A673 (cell line): ENCODE measurements at regions not wholly inside any gene's neighbourhood (a gene's known extent, or its start where the extent isn't known, plus 50 kb on each side); places are given as distances from the start of the nearest gene placed in this dataset.

Source experiments
- BruUV-seq: library from RNA; stranded (reverse); fragments of 400-500 nt; replicated peaks from 2 replicates; lab custom pipeline; 2021; lab: Mats Ljungman, UMichigan
- CTCF ChIA-PET: fragments of 300-600 bp; sonication (Branson Sonifier 250); formaldehyde crosslinking; loops from one replicate; lab custom pipeline; 2022; ENCODE audit warnings: antibody characterized with exemption; lab: Charles Lee
- POLR2A ChIA-PET: fragments of 300-600 bp; sonication (Branson Sonifier 250); formaldehyde crosslinking; loops from one replicate; lab custom pipeline; 2022; ENCODE audit warnings: antibody characterized with exemption; ENCODE audit not compliant: low non-redundant PET; lab: Charles Lee
- DNase-seq: peaks from one replicate; pipeline ENCODE4 v3.0.0-alpha.2; 2015; ENCODE audit warnings: low spot score
- H3K27ac ChIP-seq: fragments of 200-600 bp; sonication (generic); 2 replicates; pipeline ENCODE4 v1.5.1; 2016; ENCODE audit warnings: mixed run types, low read depth, mild to moderate bottlenecking, mixed read lengths, antibody characterized with exemption, low read length; ENCODE audit not compliant: poor library complexity, severe bottlenecking
- H3K27me3 ChIP-seq: fragments of 200-600 bp; sonication (generic); replicated peaks from 2 replicates; pipeline ENCODE4 v1.6.1; 2017; ENCODE audit warnings: mixed run types, low read depth, mild to moderate bottlenecking, mixed read lengths, antibody characterized with exemption, low read length; ENCODE audit not compliant: insufficient read depth, poor library complexity
- H3K36me3 ChIP-seq: fragments of 200-600 bp; sonication (generic); 2 replicates; pipeline ENCODE4 v1.6.1; 2016; ENCODE audit warnings: mixed run types, mild to moderate bottlenecking, mixed read lengths, antibody characterized with exemption, low read length; ENCODE audit not compliant: insufficient read depth, poor library complexity, severe bottlenecking
- H3K4me1 ChIP-seq: fragments of 200-600 bp; sonication (generic); 2 replicates; pipeline ENCODE4 v1.6.1; 2017; ENCODE audit warnings: mixed run types, mild to moderate bottlenecking, mixed read lengths, antibody characterized with exemption, low read length; ENCODE audit not compliant: insufficient read depth, poor library complexity, severe bottlenecking
- H3K4me3 ChIP-seq: fragments of 200-600 bp; sonication (generic); 2 replicates; pipeline ENCODE4 v1.5.1; 2016; ENCODE audit warnings: low read depth, mixed run types, mild to moderate bottlenecking, mixed read lengths, low read length; ENCODE audit not compliant: poor library complexity, severe bottlenecking
- H3K9me3 ChIP-seq: fragments of 200-600 bp; sonication (generic); 2 replicates; pipeline ENCODE4 v1.6.1; 2016; ENCODE audit warnings: mixed run types, low read depth, mild to moderate bottlenecking, mixed read lengths, antibody characterized with exemption, low read length; ENCODE audit not compliant: poor library complexity, severe bottlenecking
- CTCF ChIP-seq: fragments of 300-800, 200-600 bp; sonication (generic); conservative IDR thresholded peaks from 2 replicates; pipeline ENCODE4 v1.5.1; 2017; ENCODE audit warnings: low read depth, mild to moderate bottlenecking, antibody characterized with exemption, low read length, moderate library complexity, mixed read lengths
- EZH2 ChIP-seq: fragments of 200-600 bp; sonication (generic); IDR thresholded peaks from 2 replicates; pipeline ENCODE4 v1.6.1; 2017; ENCODE audit warnings: borderline replicate concordance, low read depth, mild to moderate bottlenecking, mixed read lengths, antibody characterized with exemption, low read length; ENCODE audit not compliant: poor library complexity, severe bottlenecking
- intact Hi-C: fragments of 100-400 bp; cut with micrococcal nuclease; formaldehyde crosslinking; loops from one replicate; pipeline ENCODE4 v1.10.0; 2022; ENCODE audit not compliant: unreplicated experiment

GRCh38 chr5:62701036-62701435, 122.4 kb downstream of the LRRC70 start:
- TF ChIP-seq EZH2, result no peak
- H3K4me3 ChIP-seq, result no peak overlapping the region
- no TSS peak for BruUV-seq
- intact Hi-C loops, result no loop called here
- no peak overlapping the region for H3K27ac ChIP-seq
- H3K9me3 ChIP-seq, result no peaks in the 10 kb centered on the region
- POLR2A ChIA-PET, result no interaction called here
- no peaks in the 10 kb centered on the region for H3K4me1 ChIP-seq
- no peaks in the 10 kb centered on the region for H3K36me3 ChIP-seq
- CTCF ChIA-PET, result no interaction called here
- DNase-seq, result no peak
- H3K27me3 ChIP-seq, result no peaks in the 10 kb centered on the region

DNA sequence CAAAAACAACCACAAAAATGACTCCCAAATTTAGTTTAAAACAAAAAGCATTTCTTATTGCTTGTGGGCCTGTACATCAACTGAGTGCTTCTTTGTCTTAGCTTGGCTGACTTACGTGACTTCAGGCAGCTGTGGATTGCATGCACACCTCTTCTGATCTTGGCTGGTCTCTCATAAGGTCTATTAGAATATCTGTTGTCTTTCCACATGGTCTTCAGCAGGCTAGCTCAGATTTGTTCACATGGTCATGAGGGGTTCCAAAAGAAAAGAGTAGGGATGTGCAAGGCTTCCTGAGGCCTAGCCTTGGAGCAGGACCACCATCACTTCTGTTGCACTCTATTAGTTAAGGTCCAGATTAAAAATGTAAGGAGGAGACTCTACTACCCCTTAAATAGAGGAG, 120.1 kb downstream of the LRRC70 start:
- H3K27ac ChIP-seq, result no peak overlapping the region
- intact Hi-C loops, result no loop called here
- H3K9me3 ChIP-seq, result no peaks in the 10 kb centered on the region
- DNase-seq, result no peak
- no peak overlapping the region for H3K4me3 ChIP-seq
- TF ChIP-seq CTCF (no peak), EZH2 (no peak)
- no peaks in the 10 kb centered on the region for H3K4me1 ChIP-seq
- no peaks in the 10 kb centered on the region for H3K36me3 ChIP-seq
- no peaks in the 10 kb centered on the region for H3K27me3 ChIP-seq
- ChIA-PET CTCF (no interaction called here), POLR2A (no interaction called here)
- BruUV-seq, result no TSS peak

GRCh38 chr5:62695274-62695673, 116.7 kb downstream of the LRRC70 start:
- ChIA-PET POLR2A (no interaction called here), CTCF (no interaction called here)
- H3K4me1 ChIP-seq, result no peaks in the 10 kb centered on the region
- no peak overlapping the region for H3K27ac ChIP-seq
- no peak for DNase-seq
- no peaks in the 10 kb centered on the region for H3K9me3 ChIP-seq
- H3K4me3 ChIP-seq, result no peak overlapping the region
- TF ChIP-seq CTCF (no peak), EZH2 (no peak)
- no peaks in the 10 kb centered on the region for H3K36me3 ChIP-seq
- no TSS peak for BruUV-seq
- H3K27me3 ChIP-seq, result no peaks in the 10 kb centered on the region
- intact Hi-C loops, result no loop called here

- ChIA-PET POLR2A (no interaction called here), CTCF (no interaction called here)
- no peaks in the 10 kb centered on the region for H3K36me3 ChIP-seq
- no peak overlapping the region for H3K27ac ChIP-seq
- no TSS peak for BruUV-seq
- DNase-seq, result no peak
- H3K9me3 ChIP-seq, result no peaks in the 10 kb centered on the region
- no peak overlapping the region for H3K4me3 ChIP-seq
- H3K4me1 ChIP-seq, result no peaks in the 10 kb centered on the region
- H3K27me3 ChIP-seq, result no peaks in the 10 kb centered on the region
- intact Hi-C loops, result no loop called here
- no peak for TF ChIP-seq CTCF
- no peak for TF ChIP-seq EZH2
Observed at GRCh38 chr5:62692946-62693713, 114.5 kb downstream of the LRRC70 start.
